Hematopoietic multipotent progenitor cell treated with erythropoietin and hydrocortisone succinate and interleukin-3 and kit ligand, for 17 days (in vitro differentiated cells): ENCODE measurements at regions not wholly inside any gene's neighbourhood (a gene's known extent, or its start where the extent isn't known, plus 50 kb on each side); places are given as distances from the start of the nearest gene placed in this dataset.
"Not testable (repeated sequence)": the region's sequence is repeated elsewhere in the genome, so short reads cannot be mapped to it uniquely, and the experiment has no call there.

Source experiments
- DNase-seq: peaks from one replicate; pipeline ENCODE4 v3.0.0-alpha.2; 2015; ENCODE audit warnings: low spot score

DNA sequence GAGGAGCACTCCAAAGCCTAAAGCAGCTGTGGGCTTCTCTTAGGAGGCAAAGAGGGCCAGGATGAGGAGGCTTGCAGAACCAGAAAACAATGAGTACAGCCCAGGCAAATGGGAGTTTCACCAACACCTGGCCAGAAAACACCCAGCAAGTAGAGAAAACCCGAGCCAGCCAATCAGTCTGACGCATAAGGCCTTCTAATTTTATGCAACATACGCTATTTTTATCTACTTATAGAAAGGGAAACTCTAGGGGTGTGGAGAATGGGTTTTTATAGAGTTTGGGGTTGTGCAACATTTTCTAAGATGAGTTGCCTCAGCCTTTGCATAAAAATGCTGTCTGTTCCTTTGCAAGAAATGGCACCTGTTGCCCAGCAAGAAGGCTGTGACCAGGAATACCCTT, 529.0 kb upstream of the CDH5 start:
- no peak for DNase-seq

DNA sequence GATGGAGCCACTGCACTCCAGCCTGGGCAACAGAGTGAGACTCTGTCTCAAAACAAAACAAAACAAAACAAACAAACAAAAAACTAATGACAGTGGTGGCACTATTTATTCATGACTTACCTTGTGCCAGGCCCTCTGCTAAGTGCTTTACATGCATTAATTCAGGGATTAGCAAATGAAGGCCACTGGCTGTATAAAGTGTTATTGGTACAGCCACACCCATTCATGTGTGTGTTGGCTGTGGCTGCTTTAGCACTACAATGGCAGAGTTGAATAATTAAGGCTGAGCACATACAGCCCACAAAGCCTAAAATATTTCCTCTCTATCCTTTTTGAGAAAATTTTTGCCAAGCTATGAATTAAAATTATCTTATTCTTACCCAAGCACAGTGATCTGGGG, 531.8 kb upstream of the CDH5 start:
- DNase-seq, result no peak

DNA sequence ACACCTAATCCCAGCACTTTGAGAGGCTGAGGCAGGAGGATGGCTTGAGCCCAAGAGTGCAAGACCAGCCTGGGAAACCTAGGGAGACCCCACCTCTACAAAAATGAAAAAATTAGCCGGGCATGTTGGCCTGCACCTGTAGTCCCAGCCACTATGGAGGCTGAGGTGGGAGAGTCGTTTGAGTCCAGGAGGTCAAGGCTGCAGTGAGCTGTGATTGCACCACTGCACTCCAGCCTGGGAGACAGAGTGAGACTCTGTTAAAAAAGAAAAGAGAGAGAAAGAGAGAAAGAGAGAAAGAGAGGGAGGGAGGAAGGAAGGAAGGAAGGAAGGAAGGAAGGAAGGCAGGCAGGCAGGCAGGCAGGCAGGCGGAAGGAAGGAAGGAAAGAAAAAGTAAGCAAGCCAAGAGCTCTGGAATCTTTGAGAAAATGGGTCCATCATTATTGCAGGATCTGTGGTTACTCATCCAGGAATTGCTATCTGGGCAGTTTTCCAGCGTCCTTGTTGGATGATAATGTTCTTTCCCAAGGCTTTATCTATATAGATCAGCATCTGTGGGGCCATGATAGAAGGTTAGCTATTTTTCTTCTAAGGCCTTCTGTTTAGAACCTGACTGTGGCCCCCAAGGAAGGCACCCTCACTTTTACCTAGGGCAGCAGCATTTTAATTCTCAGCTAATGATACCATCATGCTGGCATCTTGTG, 533.2 kb upstream of the CDH5 start:
- no peak for DNase-seq

DNA sequence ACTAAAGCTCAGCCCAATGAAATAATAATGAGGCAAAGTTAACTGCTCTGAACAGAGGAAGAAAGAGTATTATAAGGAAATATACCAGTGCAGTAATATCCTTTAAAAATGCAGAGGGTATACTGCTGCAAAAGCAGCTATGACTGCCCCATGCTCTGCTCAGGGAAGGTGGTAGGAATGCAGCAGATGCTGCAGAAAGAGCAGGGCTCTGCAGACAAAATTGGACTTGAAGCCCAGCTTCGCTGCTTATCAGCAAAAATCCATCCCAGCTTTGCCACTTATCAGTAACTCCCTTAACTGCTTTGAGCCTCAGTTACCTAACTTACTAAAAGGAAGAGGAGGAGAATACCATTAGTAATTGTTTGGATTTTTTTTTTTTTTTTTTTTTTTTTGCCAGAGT, 533.8 kb upstream of the CDH5 start:
- DNase-seq, result no peak

DNA sequence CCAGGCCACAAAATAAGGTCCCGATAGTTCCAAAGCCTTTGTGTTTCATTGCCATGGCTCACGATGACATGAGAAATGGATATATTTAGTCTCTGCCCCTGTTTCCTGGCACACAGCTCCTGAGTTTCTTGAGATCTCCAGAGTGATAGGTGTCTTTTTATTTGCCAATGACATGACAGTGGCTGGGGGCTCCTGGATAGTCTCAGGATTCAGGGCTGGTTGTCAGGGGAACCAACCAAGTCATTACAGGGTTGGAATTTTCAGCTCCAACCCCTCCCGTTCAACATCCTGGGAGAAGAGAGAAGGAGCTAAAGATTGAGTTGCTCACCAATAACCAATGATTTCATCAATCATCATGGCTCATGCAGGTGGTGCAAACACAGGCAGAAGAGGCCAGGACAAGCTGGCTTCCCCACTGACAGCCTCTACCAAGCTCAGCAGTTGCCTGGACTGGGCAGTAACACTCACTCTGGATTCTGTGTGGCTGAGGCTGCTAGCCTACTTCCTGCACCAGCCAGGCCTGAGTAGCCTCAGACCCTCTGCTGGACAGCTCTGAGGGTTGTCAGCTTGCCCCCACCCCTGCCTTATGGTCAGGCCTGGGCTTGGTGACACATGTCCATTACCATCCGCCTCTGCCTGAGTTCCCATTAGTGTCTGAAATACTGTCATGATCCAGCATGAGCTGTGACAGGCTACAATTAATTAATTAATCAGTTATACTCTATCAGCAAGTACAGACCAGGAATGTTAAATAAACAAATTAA, 534.4 kb upstream of the CDH5 start:
- DNase-seq, result no peak

DNA sequence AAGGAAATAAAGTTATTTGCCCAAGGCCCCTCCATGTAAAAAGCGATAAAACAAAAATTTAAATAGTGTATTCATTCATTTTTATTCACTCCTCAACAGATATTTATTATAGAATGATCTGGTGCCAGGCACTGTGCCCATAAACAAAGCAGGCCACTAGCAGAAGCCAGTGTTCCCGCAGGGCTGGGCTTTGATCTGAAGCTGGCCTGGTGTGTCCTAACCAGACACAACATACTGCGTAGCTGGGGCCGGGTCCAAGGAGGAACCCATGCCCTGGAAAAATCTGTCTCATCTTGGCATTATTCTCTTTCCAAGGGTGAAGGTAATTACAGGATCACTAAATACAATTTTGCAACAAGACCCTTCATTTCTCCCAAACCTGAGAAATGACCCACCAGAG, 537.4 kb upstream of the CDH5 start:
- DNase-seq, result no peak

DNA sequence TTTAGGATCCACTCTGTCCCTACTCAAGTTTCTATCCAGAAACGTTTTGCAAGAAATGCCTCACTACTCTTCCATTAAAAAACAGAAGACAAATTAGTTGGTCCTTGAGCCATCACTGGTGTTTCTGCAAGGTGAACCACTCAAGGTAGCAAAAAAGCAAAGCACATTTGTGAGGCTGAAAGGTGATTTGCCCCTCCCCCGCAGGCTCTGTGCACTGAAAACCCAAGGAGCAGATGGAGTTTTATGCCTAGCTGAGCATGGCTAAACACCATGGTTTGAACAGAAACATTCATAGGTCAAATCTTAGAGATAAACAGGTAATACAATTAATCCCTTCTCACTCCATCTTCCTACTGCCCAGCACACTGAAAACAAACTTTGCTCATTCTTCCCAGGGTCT, 538.2 kb upstream of the CDH5 start:
- no peak for DNase-seq

DNA sequence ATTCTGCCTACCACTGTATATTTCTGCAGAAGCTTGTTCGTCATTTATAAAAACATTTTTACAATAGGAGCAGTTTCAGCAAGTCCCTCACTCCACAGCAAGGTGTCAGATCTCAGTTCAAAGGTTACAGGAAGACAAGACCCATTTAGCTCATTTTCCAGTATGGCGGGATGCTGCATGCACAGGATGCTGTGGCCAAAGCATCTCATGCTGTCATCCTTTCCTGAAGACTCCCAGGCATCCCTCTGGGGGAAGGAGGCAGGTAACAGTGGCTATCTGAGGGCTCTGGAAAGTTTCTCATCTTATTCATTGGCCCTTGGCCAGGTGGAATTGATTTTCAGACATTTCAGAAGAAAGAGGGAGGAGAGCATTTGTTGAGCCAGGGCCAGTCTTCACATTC, 539.3 kb upstream of the CDH5 start:
- DNase-seq, result no peak

DNA sequence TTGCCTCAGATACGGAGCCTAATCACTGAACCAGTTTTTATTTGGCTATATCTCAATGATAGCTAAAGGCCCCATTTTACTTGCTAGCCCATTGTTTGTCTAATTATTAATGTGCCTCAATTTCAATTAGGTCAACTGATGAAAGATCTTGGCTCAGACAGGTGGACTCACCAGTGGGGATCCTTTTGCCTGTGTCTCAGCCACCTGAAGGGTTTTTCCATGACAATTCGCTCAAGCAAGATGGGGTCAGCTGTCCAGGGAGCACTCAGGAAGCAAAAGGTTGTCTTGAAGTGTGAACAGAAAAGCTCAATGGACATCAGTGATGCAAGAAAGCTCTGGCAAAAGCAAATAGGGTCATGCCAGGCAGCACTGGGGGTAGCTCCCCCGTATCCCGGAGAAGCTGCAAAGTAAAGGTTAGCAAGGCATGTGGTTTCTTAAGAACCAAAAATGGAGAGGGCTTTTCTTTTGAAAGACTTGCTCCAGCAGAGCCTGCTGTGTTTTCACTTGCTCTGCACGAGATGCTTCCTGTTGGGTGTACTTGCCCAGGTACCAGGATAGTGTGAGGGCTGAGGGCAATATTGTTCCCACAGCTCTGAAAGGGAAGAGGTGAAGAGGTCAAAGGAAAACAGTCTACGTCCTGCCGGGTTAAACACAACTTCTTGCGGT, 541.2 kb upstream of the CDH5 start:
- DNase-seq, result no peak

DNA sequence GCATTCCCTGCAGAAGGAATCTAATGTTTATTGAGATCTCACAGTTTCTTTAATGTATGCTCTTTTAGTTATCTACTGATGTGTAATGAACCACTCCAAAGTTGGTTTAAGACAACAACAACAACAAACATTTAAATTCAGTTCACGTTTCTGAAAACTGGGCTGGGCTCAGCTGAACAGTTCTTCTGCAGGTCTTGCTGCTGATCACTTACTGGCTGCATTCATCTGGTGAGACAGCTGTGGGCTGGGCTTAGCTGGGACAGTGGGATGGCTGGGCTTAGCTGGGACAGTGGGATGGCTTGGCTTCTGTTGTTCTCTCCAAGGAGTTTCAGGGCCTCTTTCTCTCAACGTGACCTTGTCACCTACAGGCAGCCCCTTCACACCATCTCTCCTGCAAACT, 544.3 kb upstream of the CDH5 start:
- no peak for DNase-seq

DNA sequence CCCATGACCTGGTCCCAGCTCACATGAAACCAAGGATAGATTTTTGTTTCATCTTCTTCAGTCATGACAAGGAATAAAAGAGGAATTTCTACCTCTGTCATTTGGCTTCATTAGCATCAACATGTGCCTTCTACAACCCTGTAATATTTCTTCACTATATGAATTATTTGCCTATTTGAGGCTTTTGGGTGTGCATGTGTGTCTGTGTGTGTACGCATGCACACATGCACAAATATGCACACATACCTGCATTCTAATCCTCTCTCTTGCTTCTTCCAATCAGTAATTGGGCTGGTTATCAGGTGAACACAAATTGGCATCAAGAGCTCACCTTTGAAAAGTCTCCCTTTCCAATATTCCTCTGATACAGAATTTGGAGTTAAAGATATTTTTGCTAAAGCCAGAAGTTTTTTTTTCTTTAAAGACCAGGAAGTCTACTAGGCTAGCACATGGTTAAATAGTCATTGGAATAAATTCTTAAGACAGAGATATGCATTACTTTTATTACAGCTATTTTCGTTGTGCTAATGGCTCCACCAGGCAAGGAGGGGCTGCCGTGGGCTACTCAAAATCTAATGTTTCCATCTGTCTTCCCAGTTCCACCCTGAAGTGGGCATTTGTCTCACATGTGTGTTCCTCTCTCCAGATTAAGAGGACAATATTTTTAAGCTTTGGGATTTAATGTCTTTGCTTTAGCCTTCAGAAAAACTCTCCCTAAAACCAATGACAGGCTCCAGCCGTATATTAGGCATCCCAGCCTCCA, 547.2 kb upstream of the CDH5 start:
- no peak for DNase-seq

DNA sequence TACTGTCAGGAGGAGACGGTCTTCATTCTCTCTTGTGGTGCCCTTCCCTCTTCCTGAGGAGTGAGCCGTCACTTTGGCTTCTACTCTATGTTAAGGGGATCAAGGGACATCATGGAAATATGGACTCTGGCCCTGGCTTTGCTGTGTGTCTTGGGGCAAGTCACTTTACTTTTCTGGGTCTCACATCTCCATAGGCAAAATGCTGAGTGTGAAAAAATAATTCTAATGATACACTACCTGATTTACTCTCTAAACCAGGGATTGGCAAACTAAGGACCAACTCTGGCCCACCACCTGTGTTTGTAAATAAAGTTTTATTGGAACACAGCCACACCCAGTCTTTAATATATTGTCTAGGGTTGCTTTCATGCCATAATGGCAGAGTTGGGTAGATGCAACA, 548.7 kb upstream of the CDH5 start:
- no peak for DNase-seq

DNA sequence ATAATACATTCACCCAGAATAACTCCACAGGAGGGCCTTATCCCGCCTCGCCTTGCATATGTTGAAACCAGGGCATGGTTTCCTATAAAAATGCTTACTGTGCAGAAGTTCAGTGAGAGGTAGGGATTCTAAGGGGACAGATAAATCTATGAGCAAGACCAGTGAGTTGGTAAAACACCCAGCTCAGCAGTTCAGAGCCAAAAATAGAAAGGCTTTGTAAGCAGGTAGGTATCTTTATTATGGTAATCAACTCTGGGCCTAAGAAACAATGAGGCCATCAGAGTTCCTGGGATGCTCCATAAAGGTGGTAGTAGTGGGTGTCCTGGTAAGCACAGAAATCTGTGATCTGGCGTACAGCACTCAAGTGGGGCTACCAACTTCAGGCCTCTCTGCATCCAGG, 549.4 kb upstream of the CDH5 start:
- DNase-seq, result no peak

DNA sequence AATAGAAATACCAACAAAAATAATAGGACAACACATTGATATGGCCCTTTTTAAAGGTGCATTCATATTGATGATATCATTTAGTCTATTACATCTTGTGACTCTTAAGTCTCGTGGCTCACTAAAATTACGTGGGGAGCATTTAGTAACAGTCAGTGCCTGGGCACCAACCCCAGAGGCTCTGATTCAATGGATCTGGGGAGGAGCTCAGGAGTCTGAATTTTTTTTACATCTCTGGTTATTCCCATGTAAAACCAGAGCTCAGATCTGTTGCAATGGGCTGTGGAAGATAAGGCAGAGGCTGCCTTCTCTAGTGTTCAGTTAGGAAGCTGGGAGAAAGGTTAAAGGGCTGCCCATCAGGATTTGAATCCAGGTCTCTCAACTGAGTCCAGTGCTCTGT, 549.9 kb upstream of the CDH5 start:
- no peak for DNase-seq

DNA sequence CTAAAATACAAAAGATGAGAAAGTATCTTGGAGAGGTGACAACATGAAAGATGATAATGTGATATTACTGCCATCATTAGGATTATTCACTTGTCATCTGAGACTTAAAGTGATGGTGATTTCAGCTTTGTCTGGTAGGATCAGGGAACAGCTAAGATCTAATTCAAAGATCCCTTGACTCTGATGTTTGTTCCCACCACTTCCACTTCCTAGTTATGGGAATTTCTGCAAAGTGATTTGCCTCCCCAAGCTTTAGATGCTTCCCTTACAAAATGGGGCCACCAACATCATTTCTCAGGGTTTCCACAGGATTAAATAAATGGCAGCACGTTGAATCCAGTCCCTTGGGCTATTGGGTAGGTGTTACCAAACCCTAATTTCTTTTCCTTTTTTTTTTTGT, 550.8 kb upstream of the CDH5 start:
- DNase-seq, result no peak

DNA sequence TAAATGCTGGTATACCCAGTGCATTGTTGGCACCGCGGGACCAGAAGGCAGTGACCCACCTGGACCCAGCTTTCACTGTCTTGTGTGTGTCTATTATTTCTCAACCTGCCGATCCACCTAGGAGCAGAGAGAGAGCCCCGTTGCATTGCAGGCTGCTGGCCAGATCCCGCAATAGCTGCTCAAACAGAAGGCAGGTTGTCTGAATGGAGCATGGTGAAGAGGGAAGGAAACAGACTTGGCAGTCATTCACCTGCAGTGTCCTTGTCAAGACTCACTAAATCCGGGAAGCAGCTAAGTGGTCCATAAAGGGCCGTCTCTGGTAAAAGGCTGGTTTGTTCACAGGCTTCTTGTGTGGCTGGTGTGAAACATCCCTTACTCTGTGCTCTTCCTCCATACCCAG, 552.6 kb upstream of the CDH5 start:
- DNase-seq, result not testable (repeated sequence)

DNA sequence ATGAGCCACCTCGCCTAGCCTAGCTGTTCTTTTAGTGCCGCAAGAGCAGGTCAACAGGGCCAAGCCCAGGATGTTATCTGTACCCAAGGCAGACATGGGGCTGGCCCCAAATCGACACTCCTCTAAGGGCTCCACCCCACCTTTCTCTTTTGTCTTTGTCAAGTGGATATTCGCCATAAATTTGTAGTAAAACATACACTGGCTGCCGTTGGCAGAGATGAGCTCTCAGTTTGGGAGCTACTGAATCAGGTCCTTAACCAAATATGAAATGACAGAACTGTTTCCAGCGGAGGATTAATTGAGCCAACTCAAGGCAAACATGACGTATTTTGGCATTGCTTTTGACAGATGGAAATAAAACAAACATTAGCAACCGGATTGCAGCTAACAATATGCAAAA, 556.9 kb upstream of the CDH5 start:
- DNase-seq, result no peak

DNA sequence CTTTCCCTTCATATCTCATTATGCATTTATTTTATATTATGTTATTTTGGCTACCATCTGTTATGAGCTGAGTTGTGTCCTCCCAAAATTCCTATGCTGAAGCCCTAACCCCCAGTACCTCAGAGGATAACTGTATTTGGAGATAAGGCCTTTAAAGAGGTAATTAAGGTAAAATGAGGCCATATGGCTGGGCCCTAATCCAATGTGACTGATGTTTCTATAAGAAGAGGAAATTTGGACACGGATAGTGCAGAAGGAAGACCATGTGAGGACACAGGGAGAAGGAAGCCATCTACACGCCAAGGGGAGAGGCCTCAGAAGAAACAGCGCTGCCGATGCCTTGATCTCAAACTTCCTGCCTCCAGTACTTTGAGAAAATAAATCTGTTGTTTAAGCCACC, 557.7 kb upstream of the CDH5 start:
- no peak for DNase-seq

DNA sequence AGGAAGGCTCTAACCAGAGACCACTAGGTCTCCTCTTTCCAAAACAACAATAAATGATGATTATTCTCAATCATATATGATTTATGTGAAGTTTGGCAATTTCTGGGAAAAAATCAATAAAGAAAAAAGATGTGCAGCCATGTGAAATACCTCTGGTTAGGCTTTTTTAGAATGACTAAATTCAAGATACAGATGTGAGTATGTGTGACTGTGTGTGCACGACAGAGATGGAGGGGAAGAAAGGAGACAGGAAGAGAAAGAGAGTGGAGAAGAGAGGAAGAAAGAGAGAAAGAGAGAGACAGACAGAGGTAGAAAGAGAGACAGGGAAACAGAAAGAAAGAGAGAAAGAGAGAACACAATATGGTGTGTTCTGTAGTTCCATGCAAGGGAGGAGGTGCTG, 558.6 kb upstream of the CDH5 start:
- DNase-seq, result no peak

DNA sequence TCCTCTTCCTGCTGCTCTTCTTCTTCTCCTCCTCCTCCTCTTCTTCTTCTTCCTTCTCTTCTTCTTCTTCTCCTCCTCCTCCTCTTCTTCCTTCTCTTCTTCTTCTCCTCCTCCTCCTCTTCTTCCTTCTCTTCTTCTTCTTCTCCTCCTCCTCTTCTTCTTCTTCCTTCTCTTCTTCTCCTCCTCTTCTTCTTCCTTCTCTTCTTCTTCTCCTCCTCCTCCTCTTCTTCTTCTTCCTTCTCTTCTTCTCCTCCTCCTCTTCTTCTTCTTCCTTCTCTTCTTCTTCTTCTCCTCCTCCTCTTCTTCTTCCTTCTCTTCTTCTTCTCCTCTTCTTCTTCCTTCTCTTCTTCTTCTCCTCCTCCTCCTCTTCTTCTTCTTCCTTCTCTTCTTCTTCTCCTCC, 560.8 kb upstream of the CDH5 start:
- not testable (repeated sequence) for DNase-seq

DNA sequence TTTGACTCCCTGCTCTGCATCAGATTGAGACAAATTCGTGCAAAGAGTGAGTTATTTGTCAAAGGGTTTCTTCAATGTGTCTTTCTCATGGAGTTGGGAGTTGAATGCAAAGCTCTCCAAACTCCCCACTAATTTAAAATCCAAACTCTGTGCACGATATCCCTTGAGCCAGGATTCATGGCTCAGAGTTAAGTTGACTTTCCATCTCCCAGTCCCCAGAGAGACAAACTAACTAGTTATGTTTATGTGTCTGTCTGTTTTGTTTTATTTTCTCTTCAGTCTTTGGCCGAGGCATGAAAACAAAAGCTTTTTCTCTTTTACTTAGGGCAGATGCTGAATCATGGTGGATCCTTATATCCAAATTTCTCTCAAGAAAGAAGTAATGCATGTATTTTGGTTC, 570.0 kb upstream of the CDH5 start:
- no peak for DNase-seq

DNA sequence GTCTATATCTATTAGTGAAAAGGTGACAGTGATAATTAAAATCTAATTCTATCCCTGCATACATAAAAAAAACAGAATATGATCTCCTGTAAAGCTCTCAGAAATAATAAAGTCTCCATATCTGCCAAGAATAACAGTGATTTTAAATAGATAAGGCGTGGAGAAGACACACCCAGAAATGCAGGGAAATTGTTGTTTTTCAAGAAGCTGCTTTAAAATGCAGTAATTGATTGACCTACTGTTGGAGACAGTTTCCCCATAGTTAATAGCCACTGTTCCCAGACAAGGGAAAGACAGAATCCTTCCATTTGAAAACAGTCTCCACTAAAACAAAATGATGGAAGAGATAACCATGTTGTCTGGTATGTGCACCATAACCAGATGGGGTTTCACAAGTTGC, 571.5 kb upstream of the CDH5 start:
- no peak for DNase-seq

DNA sequence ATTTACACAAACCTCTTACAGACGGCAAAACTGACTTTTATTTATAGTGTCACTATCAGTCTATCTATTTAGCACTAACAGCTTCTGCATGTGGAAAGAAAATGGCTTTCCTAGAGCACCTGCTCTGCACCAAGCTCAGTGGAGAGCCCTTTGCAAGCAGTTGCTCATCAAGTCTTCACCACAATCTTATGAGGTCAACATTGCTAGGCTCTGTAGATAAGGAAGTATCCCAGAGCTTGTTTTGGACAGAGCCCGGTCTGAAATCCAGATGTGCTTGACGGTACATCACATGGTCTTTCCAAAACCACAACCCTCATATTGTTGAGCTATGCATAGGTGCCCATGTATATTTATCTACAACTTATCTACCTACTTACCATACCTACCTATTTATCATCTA, 572.7 kb upstream of the CDH5 start:
- DNase-seq, result no peak
